NCI-H446 treated with DMSO at 0.1 percent for 48 hours (cell line): ENCODE measurements at regions not wholly inside any gene's neighbourhood (a gene's known extent, or its start where the extent isn't known, plus 50 kb on each side); places are given as distances from the start of the nearest gene placed in this dataset.
A peak's percentile ranks its signal among the peaks of the same experiment; 100 is the strongest.

Experiments used
- DNase-seq: peaks from one replicate; lab custom pipeline; 2025; lab: John Stamatoyannopoulos, UW

DNA sequence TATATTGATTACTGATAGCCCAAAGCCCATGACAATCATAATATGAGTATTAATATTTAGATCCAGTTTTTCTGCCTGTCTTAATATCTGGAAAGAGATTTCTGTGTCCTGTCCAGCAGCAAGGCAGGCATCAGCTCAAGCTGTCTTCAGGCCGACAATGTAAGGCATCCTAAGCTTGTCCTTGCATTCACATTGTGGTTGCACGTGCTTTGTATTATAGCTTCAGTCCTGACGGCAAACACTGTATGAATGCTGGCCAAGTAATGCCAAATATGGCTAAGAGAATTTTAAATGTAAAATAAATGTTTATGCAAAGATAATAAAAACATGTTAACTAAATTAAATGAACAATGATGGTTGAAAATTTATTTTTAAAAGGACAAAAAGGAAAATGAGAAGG lies 255.7 kb upstream of the RPS6KA3 start:
- DNase-seq, result no peak

DNA sequence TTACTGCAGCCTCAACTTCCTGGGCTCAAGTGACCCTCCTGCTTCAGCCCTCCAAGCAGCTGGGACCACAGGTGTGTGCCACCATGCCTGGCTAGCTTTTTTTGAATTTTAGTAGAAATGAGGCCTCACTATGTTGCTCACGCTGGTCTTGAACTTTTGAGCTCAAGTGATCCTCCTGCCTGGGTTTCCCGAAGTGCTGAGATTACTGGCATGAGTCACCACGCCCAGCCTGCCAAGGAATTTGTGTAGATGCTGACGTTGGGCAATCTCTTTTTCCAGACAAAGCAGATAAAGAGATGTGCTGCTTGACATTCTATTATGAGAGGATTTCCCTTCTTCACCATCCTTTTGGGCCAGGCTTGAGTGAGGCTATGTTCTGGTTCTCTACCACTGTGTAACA lies 254.5 kb upstream of the RPS6KA3 start:
- DNase-seq, result no peak

- DNase-seq, result no peak
These were observed 253.1 kb upstream of the RPS6KA3 start for GRCh38 chrX:20519826-20520225.

GRCh38 chrX:20519146-20519545 lies 252.4 kb upstream of the RPS6KA3 start:
- DNase-seq, result no peak

GRCh38 chrX:20517565-20517964 lies 250.9 kb upstream of the RPS6KA3 start:
- peak; percentile 63 for DNase-seq

- peak; percentile 14 for DNase-seq
These were observed 249.2 kb upstream of the RPS6KA3 start for GRCh38 chrX:20515841-20516461.

GRCh38 chrX:20514358-20514757 lies 247.6 kb upstream of the RPS6KA3 start:
- peak; percentile 43 for DNase-seq

GRCh38 chrX:20513185-20513584 lies 246.5 kb upstream of the RPS6KA3 start:
- no peak for DNase-seq

DNA sequence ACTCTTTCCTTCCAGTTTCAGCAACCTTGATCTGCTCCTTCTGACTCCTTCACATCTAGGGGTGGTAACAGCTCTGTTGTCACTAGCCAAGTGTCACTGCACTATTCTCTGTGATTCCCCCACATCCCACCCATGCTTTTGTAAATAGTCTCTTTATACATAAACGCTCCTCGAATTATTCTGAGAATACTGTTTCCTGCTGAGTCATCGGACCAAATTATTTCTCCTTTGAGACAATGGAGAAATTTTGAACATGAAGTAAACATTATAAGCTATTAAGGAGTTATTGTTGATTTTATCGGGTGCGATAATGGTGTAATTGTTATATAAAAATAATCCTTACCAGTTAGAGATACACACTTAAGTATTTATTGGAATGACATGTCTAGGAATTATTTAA lies 245.1 kb upstream of the RPS6KA3 start:
- no peak for DNase-seq

DNA sequence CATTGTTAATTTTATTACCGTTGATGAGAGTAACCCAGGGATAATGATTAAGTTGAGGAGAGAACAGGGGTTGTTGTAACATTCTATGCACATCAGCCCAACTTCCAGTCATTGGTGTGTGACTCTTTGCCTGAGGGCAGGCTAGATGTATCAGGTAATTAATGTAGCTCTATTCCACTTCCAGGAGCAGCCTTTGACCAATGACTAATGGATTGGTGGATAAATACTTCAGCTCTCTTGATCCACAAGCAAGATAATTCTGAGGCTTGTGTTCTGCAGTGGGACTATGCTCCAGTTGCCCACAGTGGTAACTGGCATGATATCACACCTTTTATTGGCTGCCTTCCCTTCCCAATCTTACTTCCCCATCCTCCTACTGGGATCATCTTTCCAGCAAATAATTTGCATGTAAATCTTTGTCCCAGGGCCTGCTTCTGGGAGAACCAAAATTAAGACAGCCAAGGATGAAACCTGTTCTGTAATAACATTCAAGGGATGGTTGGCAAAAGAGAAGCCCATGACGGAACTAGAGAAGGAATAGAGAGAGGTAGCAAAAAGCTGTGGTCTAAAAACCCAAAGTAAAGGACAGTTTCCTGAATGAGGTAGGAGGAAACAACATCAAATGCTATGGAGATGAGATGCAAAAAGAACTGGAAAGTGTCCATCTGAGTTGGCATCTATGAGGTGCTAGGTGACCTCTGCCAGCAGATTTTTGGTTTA lies 241.4 kb upstream of the RPS6KA3 start:
- DNase-seq, result peak; percentile 65

- no peak for DNase-seq
These were observed 240.0 kb upstream of the RPS6KA3 start for GRCh38 chrX:20506739-20507138.

DNA sequence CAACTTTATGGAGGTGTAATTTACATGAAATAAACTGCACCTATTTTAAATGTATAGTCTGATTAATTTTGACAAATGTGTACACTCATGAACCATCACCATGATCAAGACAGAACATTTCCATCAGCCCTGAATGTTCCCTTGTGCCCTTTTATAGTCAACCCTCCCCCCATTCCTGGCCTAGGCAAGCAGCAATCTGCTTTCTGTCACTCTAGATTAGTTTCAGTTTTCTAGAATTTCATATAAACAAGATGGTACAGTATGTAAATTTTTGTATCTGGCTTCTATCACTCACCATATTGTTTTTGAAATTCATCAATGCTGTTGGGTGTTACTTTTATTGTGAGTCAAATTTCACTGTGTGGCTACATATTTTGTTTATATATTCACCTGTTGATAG lies 234.2 kb upstream of the RPS6KA3 start:
- DNase-seq, result no peak

GRCh38 chrX:20500171-20500865 lies 233.6 kb upstream of the RPS6KA3 start:
- no peak for DNase-seq

DNA sequence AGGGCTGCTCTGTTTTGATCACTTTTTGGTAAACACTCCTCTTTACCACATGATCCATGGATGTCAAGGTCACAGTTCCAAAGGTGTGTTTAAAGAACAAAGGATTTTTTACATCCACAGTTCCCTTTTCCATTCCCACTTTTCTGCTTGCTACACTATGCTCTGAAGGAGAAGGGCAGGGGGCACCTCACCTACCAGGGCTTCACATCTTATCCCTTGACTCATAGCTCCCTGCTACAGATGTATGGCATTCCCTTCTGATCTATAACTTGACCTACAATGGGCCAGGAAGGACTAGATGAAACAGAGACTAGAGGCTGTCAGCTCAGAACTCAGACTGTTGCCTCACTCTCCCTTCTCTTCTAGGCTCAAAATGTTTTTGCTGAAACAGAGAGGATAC lies 233.1 kb upstream of the RPS6KA3 start:
- DNase-seq, result no peak

DNA sequence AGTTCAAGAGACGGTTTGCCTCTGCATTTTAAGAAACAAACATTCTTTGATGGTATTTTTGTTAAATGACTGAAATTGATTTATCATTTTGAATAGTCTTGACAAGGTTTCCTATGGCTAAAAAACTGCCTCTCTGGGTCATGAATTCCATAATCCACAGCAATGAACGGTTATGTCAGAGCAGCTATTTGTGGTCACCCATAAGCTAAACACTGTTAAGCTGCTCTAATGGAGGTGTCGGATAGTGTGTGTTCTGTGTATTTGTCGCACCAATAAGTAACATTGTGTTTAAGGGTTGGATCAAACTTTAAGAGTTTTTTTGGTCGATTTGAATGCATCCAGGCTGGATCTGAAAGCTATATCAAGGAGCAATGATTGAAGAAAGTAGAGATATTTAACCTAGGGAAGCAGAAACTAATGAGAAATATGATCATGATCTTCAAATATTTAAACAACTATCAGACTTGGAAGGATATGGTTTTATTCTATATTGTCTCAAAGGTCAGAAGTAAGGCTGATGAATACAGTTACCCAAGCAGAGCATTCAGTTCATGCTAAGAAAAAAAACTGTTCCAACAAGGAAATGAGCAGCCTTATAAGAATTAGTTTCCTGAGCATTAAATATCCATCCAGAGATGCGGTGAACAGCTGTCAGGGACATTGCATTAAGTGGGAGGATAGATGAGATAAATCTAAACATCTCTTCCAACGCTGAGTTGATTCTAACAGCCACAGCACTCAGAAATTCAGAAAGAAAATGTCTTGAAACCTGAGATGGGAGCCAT lies 232.3 kb upstream of the RPS6KA3 start:
- no peak for DNase-seq

DNA sequence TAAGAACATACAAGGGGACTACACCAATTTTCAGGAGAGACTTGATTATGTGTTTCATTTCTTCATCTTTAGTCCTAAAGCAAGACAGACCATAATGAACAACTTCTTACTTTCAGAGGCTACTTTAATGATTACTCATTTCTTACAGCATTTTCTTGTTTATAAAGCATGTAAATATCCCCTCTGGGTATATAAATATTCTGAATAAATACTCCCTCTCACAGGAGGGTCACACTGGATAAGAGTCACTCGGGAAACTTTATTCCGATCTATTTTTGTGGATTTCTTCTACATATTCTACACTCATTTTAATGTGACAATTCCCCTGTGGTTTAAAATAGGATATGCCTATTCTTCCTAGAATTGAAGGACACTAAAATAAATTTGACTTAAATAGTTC lies 228.9 kb upstream of the RPS6KA3 start:
- no peak for DNase-seq

GRCh38 chrX:20488473-20488872 lies 221.8 kb upstream of the RPS6KA3 start:
- no peak for DNase-seq

DNA sequence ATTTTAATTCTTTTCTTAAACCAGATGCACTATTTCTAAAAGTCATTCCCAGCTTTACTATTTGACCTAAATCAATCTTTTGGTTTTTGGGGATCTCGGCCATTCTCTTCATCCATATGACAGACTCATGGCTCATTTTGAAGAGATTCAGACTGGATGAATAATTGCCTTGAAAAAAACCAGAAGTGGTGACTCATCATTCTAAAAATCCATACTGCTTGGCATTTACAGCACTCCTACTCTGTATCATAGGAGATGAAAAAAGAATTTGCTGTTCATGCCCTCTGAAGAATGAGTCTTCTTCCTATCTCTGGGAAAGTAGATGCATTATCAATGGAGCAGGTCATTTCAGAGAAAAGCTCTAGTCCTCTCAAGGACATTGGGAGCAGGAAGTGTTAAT lies 220.5 kb upstream of the RPS6KA3 start:
- peak; percentile 43 for DNase-seq

DNA sequence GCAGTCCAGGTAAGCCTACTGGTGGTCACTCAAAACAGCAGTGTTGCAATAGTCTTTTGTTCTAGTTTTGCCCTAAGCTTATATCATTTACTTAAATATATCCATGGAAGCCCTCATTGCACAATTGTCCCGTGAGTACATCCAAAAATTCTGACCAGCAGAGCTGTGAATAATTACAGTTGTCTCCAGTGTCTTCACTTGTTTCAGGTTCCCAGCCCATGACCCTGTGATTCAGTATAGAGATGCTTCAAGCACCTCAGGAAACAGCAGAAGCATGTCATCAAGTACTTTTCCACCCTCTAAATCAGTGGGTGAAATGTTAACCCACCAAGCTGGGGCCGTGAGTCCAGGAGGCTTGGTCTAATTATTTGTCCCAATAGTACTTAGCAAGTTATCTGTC lies 214.9 kb upstream of the RPS6KA3 start:
- no peak for DNase-seq

GRCh38 chrX:20479896-20480295 lies 213.2 kb upstream of the RPS6KA3 start:
- no peak for DNase-seq

DNA sequence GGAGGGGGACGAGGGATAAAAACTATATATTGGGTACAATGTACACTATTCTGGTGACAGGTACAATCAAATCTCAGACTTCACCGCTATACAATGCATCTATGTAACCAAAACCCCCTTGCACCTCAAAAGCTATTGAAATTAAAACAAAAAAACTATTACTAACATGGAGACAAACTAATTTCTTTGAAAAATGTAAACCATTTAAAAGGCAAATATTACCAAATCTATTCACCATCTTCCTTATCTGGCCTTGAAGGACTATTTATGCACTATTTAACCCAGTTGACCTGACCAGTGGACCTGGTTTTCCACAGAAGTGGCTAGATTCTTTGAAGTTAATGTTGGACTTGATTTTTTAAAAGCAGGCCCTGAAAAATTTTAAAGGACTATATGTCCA lies 212.3 kb upstream of the RPS6KA3 start:
- no peak for DNase-seq

DNA sequence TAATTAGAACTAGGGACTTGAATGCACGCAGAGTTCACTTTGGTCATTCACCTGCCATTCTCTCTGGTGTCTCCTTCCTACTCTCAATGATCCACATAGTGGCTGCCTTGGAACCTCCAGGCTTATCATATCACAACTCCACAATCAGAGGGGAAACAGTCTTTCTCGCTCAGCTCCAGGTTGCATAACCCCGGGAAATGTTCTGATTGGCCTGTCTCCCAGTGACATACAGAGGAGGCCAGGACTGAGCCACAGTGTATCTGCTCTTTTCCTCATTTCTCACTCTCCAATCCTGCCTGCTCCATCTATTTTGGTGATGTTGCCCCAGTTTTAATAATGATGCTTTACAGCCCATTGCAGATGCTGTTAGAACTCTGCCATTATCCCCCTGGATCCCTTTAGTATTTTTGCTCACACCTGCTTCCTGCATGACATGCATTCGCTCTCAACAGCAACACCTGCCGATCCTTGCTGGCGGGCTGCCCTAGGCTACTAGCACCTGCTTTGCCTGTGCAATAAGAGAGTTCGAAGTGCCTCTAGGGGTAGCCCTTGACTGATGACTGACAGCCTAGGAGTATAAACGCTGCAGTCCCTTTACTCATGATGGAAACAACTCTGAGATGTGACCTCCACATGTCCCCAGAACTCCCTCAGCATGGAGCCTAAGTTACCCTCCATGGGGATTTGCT lies 211.3 kb upstream of the RPS6KA3 start:
- DNase-seq, result no peak
